H1 (cell line): ENCODE measurements at regions not wholly inside any gene's neighbourhood (a gene's known extent, or its start where the extent isn't known, plus 50 kb on each side); places are given as distances from the start of the nearest gene placed in this dataset.
"Not testable (repeated sequence)": the region's sequence is repeated elsewhere in the genome, so short reads cannot be mapped to it uniquely, and the experiment has no call there.

Experiments used
- ATF2 ChIP-seq: IDR thresholded peaks from 2 replicates; pipeline ENCODE4 v1.6.1; 2012; ENCODE audit warnings: low read length, inconsistent platforms
- CEBPB ChIP-seq: IDR thresholded peaks from 2 replicates; pipeline ENCODE4 v1.6.1; 2012; ENCODE audit warnings: low read depth, low read length
- CHD2 ChIP-seq: IDR thresholded peaks from 2 replicates; pipeline ENCODE4 v1.6.1; 2012; ENCODE audit warnings: low read length, improper control_type of control experiment
- CTCF ChIP-seq, 3 experiments: IDR thresholded peaks; 1 replicate in 2 of 3; 2 replicates in 1 of 3; pipeline versions ENCODE4 v1.5.1 to v1.6.1; 2011; ENCODE audit warnings: low read length in 3 of 3, mild to moderate bottlenecking in 3 of 3, inconsistent platforms in 2 of 3, low read depth in 1 of 3, moderate library complexity in 1 of 3; ENCODE audit not compliant: insufficient read depth in 1 of 3; ENCODE audit errors: control extremely low read depth in 1 of 3
- EP300 ChIP-seq, 2 experiments: IDR thresholded peaks; 1 replicate in 1 of 2; 2 replicates in 1 of 2; pipeline ENCODE4 v1.6.1; 2011 to 2012; ENCODE audit warnings: low read depth in 2 of 2, low read length in 2 of 2, mild to moderate bottlenecking in 2 of 2, borderline replicate concordance in 1 of 2, inconsistent platforms in 1 of 2, moderate library complexity in 1 of 2
- EZH2 ChIP-seq: fragments of 200-600 bp; sonication (generic); IDR thresholded peaks from 2 replicates; pipeline ENCODE4 v1.7.1; 2012; ENCODE audit warnings: low read depth, mild to moderate bottlenecking, moderate library complexity, low read length, inconsistent platforms; ENCODE audit not compliant: severe bottlenecking
- GABPA ChIP-seq: IDR thresholded peaks from 2 replicates; pipeline ENCODE4 v1.6.1; 2011; ENCODE audit warnings: mild to moderate bottlenecking, low read length, moderate library complexity, borderline replicate concordance; ENCODE audit not compliant: insufficient read depth
- HDAC2 ChIP-seq, 2 experiments: fragments of 300-600 bp in 1 of 2; sonication (generic) in 1 of 2; IDR thresholded peaks; 2 replicates each; pipeline ENCODE4 v1.6.1; 2011 to 2012; ENCODE audit warnings: low read depth in 2 of 2, low read length in 2 of 2, mild to moderate bottlenecking in 2 of 2, moderate library complexity in 2 of 2, borderline replicate concordance in 1 of 2, inconsistent platforms in 1 of 2
- POLR2A ChIP-seq, 2 experiments: IDR thresholded peaks; 1 replicate in 1 of 2; 2 replicates in 1 of 2; pipeline ENCODE4 v1.6.1; 2011; ENCODE audit warnings: low read depth in 2 of 2, low read length in 2 of 2, mild to moderate bottlenecking in 2 of 2; ENCODE audit errors: control extremely low read depth in 1 of 2
- POLR2AphosphoS5 ChIP-seq: IDR thresholded peaks from 2 replicates; pipeline ENCODE4 v1.6.1; 2011; ENCODE audit warnings: low read depth, low read length
- SIN3A ChIP-seq, 2 experiments: IDR thresholded peaks in 1 of 2; conservative IDR thresholded peaks in 1 of 2; 2 replicates each; pipeline ENCODE4 v1.6.1; 2011 to 2012; ENCODE audit warnings: low read length in 2 of 2, improper control_type of control experiment in 1 of 2, low read depth in 1 of 2, mild to moderate bottlenecking in 1 of 2
- SP1 ChIP-seq: IDR thresholded peaks from 2 replicates; pipeline ENCODE4 v1.6.1; 2011; ENCODE audit warnings: low read depth, low read length
- SUZ12 ChIP-seq: fragments of 200-600 bp; sonication (generic); IDR thresholded peaks from 2 replicates; pipeline ENCODE4 v1.6.1; 2012; ENCODE audit warnings: mild to moderate bottlenecking, inconsistent platforms, low read length, moderate library complexity, mixed read lengths
- TAF1 ChIP-seq: IDR thresholded peaks from 2 replicates; pipeline ENCODE4 v1.6.1; 2011; ENCODE audit warnings: mild to moderate bottlenecking, low read depth, low read length

GRCh38 chr19:20285876-20286275, 118.9 kb downstream of the ZNF486 start:
- not testable (repeated sequence) for TF ChIP-seq SUZ12; CTCF (IDR thresholded peaks at IDR 0.05; ENCODE audit: control extremely low read depth in 1 of 3, insufficient read depth in 1 of 3, low read depth in 1 of 3, low read length in 3 of 3); POLR2A (IDR thresholded peaks at IDR 0.05; ENCODE audit: control extremely low read depth in 1 of 2, low read depth in 2 of 2, low read length in 2 of 2); HDAC2 (IDR thresholded peaks at IDR 0.05; ENCODE audit: borderline replicate concordance in 1 of 2, low read depth in 2 of 2, low read length in 2 of 2); POLR2AphosphoS5; CHD2; SIN3A (conservative IDR thresholded peaks at IDR 0.05 in 1 of 2, IDR thresholded peaks at IDR 0.05 in 1 of 2; ENCODE audit: low read depth in 1 of 2, low read length in 2 of 2); GABPA; SP1; EZH2; EP300 (IDR thresholded peaks at IDR 0.05; ENCODE audit: borderline replicate concordance in 1 of 2, low read depth in 2 of 2, low read length in 2 of 2); CEBPB; ATF2; TAF1
